Left ventricle myocardium inferior (tissue), 1 donor: ENCODE measurements at regions not wholly inside any gene's neighbourhood (a gene's known extent, or its start where the extent isn't known, plus 50 kb on each side); places are given as distances from the start of the nearest gene placed in this dataset.

Experiments used
- DNase-seq: peaks from one replicate; pipeline ENCODE4 v3.0.0-alpha.2; 2020
- H3K27ac ChIP-seq: fragments of 200-600 bp; replicated peaks from 2 replicates; pipeline ENCODE4 v1.8.0; 2021
- H3K27me3 ChIP-seq: fragments of 200-600 bp; 2 replicates; pipeline ENCODE4 v1.8.0; 2021; ENCODE audit warnings: low read depth
- H3K36me3 ChIP-seq: fragments of 200-600 bp; 2 replicates; pipeline ENCODE4 v1.8.0; 2021
- H3K4me1 ChIP-seq: fragments of 200-600 bp; 2 replicates; pipeline ENCODE4 v1.8.0; 2021
- H3K4me3 ChIP-seq: fragments of 200-600 bp; 2 replicates; pipeline ENCODE4 v1.8.0; 2021; ENCODE audit warnings: mild to moderate bottlenecking, moderate library complexity
- H3K9me3 ChIP-seq: fragments of 200-600 bp; replicated peaks from 2 replicates; pipeline ENCODE4 v1.8.0; 2021
- intact Hi-C: fragments of 100-400 bp; cut with micrococcal nuclease; formaldehyde crosslinking; loops from one replicate; pipeline ENCODE4 v1.11.0; 2022
- TF ChIP-seq, protein P1 (sequence below): fragments of 200-600 bp; IDR thresholded peaks from 2 replicates; pipeline ENCODE4 v1.8.0; 2021; ENCODE audit warnings: antibody characterized with exemption, mild to moderate bottlenecking, borderline replicate concordance
- donor health status: DM: no; HTN: yes; CAD: no; lungs with severe emphysema.

DNA sequence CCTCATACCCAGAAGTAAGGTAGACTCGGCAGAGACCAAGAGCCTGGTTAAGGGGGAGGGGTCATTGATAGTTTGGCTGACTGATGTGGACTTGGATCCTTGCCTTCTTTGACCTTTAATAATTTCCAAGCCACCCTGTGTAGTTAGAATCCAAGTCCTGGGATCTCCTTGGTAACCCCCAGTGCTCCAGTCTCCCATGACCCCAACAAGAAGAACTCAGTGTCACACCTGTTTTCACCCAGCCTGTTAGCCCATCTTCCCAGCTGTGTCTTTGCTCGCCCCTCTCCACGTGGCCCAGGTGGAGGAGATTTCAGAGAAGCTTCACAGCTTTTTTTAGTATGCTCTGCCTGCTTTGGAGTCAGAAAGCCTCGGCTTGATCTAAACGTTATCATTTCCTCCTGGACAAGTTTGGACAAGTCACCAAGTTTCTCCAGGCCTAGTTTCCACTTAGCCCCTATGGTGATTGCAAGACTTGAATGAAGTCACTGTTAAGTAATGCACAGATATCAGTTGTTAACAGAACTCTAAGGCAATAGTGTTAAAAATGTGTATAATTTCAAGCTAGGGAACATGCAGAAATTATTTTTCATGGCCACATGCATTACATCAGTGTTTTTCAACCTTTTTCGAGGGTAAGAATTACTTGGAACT lies 170.0 kb downstream of the TMEM38B start:
- TF ChIP-seq, protein P1, sequence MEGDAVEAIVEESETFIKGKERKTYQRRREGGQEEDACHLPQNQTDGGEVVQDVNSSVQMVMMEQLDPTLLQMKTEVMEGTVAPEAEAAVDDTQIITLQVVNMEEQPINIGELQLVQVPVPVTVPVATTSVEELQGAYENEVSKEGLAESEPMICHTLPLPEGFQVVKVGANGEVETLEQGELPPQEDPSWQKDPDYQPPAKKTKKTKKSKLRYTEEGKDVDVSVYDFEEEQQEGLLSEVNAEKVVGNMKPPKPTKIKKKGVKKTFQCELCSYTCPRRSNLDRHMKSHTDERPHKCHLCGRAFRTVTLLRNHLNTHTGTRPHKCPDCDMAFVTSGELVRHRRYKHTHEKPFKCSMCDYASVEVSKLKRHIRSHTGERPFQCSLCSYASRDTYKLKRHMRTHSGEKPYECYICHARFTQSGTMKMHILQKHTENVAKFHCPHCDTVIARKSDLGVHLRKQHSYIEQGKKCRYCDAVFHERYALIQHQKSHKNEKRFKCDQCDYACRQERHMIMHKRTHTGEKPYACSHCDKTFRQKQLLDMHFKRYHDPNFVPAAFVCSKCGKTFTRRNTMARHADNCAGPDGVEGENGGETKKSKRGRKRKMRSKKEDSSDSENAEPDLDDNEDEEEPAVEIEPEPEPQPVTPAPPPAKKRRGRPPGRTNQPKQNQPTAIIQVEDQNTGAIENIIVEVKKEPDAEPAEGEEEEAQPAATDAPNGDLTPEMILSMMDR = no peak
- Histone ChIP-seq H3K36me3 (no peaks in the 10 kb centered on the region), H3K27me3 (no peaks in the 10 kb centered on the region), H3K9me3 (no peaks in the 10 kb centered on the region), H3K4me1 (peaks cover 14% of the 10 kb centered on the region), H3K27ac (no peak overlapping the region), H3K4me3 (no peak overlapping the region)
- DNase-seq = no peak
- intact Hi-C loops = no loop called here

- DNase-seq = no peak
- TF ChIP-seq, protein P1 = no peak
- intact Hi-C loops = no loop called here
- Histone ChIP-seq H3K4me1 (peaks cover 14% of the 10 kb centered on the region), H3K9me3 (no peaks in the 10 kb centered on the region), H3K4me3 (no peak overlapping the region), H3K27ac (no peak overlapping the region), H3K27me3 (no peaks in the 10 kb centered on the region), H3K36me3 (no peaks in the 10 kb centered on the region)
These were observed 170.9 kb downstream of the TMEM38B start for GRCh38 chr9:105865285-105865684.

DNA sequence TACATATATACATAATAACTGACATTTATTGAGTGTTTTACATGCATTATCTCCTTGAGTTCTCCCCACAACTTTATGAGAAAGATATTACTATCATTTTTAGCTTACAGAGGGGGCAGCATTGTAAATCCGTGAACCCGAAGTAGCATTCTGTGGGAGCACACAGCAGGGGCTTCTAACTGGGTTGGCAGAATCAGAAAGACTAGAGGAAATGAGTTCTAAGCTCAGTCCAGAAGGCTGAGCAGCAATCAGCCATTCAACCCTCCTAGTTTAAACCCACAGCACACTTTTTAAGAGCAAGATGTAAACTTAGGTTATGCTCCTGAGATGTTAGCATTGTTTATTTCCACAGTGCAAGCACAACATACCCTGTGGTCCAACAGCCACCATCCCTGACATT lies 177.2 kb downstream of the TMEM38B start:
- DNase-seq = no peak
- Histone ChIP-seq H3K4me1 (no peaks in the 10 kb centered on the region), H3K27me3 (no peaks in the 10 kb centered on the region), H3K9me3 (no peaks in the 10 kb centered on the region), H3K36me3 (no peaks in the 10 kb centered on the region), H3K27ac (no peak overlapping the region), H3K4me3 (no peak overlapping the region)
- TF ChIP-seq, protein P1 = no peak
- intact Hi-C loops = no loop called here

GRCh38 chr9:105873801-105874200 lies 179.5 kb downstream of the TMEM38B start:
- intact Hi-C loops = no loop called here
- TF ChIP-seq, protein P1 = no peak
- DNase-seq = no peak
- Histone ChIP-seq H3K4me3 (no peak overlapping the region), H3K36me3 (no peaks in the 10 kb centered on the region), H3K27me3 (no peaks in the 10 kb centered on the region), H3K27ac (no peak overlapping the region), H3K4me1 (no peaks in the 10 kb centered on the region), H3K9me3 (no peaks in the 10 kb centered on the region)

GRCh38 chr9:105877721-105878120 lies 183.4 kb downstream of the TMEM38B start:
- DNase-seq = no peak
- Histone ChIP-seq H3K27me3 (no peaks in the 10 kb centered on the region), H3K27ac (no peak overlapping the region), H3K4me1 (no peaks in the 10 kb centered on the region), H3K4me3 (no peak overlapping the region), H3K36me3 (no peaks in the 10 kb centered on the region), H3K9me3 (no peaks in the 10 kb centered on the region)
- intact Hi-C loops = no loop called here
- TF ChIP-seq, protein P1 = no peak
